Esophagus muscularis mucosa (tissue), 4 donors: ENCODE measurements at regions not wholly inside any gene's neighbourhood (a gene's known extent, or its start where the extent isn't known, plus 50 kb on each side); places are given as distances from the start of the nearest gene placed in this dataset.

Experiments
- DNase-seq: peaks from one replicate; pipeline ENCODE4 v3.0.0-alpha.2; 2017; ENCODE audit errors: extremely low spot score
- H3K27ac ChIP-seq, 4 donors: fragments of 200-600 bp; sonication (generic); replicated peaks in 1 of 4; 1 replicate in 3 of 4; 2 replicates in 1 of 4; pipeline ENCODE4 v1.5.1; 2016 to 2019; ENCODE audit warnings: mild to moderate bottlenecking in 1 of 4
- H3K27me3 ChIP-seq, 4 donors: fragments of 200-600 bp; sonication (generic); one replicate each; pipeline versions ENCODE4 v1.5.1 to v1.6.0; 2016 to 2019
- H3K36me3 ChIP-seq, 4 donors: fragments of 200-600 bp; sonication (generic); one replicate each; pipeline ENCODE4 v1.5.1; 2016 to 2019
- H3K4me1 ChIP-seq, 4 donors: fragments of 200-600 bp; sonication (generic); one replicate each; pipeline ENCODE4 v1.5.1; 2016 to 2019
- H3K4me3 ChIP-seq, 4 donors: fragments of 200-600 bp; sonication (generic); 1 replicate in 2 of 4; 2 replicates in 2 of 4; pipeline ENCODE4 v1.5.1; 2016 to 2019; ENCODE audit warnings: mild to moderate bottlenecking in 4 of 4, moderate library complexity in 1 of 4
- H3K9me3 ChIP-seq, 4 donors: fragments of 200-600 bp; sonication (generic); 1 replicate in 3 of 4; 2 replicates in 1 of 4; pipeline ENCODE4 v1.5.1; 2016 to 2019
- EP300 ChIP-seq: sonication (generic); formaldehyde crosslinking; IDR thresholded peaks from one replicate; pipeline ENCODE4 v1.6.1; 2017; ENCODE audit warnings: antibody characterized with exemption
- POLR2A ChIP-seq: fragments of 450-650 bp; IDR thresholded peaks from one replicate; pipeline ENCODE4 v1.6.1; 2017; ENCODE audit warnings: antibody characterized with exemption, moderate library complexity, mild to moderate bottlenecking, low read depth
- POLR2AphosphoS5 ChIP-seq, 2 donors: sonication (generic); formaldehyde crosslinking; IDR thresholded peaks; one replicate each; pipeline ENCODE4 v1.6.1; 2017; ENCODE audit warnings: antibody characterized with exemption in 2 of 2
- WGBS: methylation state at CpG from one replicate; pipeline ENCODE4 v1.1.5; 2018; 5-methylcytosine and 5-hydroxymethylcytosine counted together
- intact Hi-C: fragments of 100-400 bp; cut with DNase I; formaldehyde crosslinking; loops from one replicate; pipeline ENCODE4 v1.15.1; 2023
- TF ChIP-seq, protein P1 (sequence below), 3 experiments: fragments of 200-600 bp in 2 of 3; fragments of 450-650 bp in 1 of 3; sonication (generic) in 2 of 3; IDR thresholded peaks; one replicate each; pipeline ENCODE4 v1.5.1; 2017 to 2019; ENCODE audit warnings: antibody characterized with exemption in 3 of 3, mild to moderate bottlenecking in 2 of 3, moderate library complexity in 1 of 3

- WGBS: 91% methylated on average over 8 of the region's 9 CpGs
Measured at GRCh38 chr2:236684504-236685256, 115.1 kb downstream of the ACKR3 start.

GRCh38 chr2:236685361-236685760 lies 115.7 kb downstream of the ACKR3 start:
- H3K9me3 ChIP-seq: no peaks in the 10 kb centered on the region

More at GRCh38 chr2:236684504-236685256, 115.1 kb downstream of the ACKR3 start:
- no peaks in the 10 kb centered on the region for H3K36me3 ChIP-seq
- no peak for TF ChIP-seq POLR2A
- TF ChIP-seq POLR2AphosphoS5 (IDR thresholded peaks at IDR 0.05): no peak
- no peak for TF ChIP-seq EP300
- TF ChIP-seq, protein P1, sequence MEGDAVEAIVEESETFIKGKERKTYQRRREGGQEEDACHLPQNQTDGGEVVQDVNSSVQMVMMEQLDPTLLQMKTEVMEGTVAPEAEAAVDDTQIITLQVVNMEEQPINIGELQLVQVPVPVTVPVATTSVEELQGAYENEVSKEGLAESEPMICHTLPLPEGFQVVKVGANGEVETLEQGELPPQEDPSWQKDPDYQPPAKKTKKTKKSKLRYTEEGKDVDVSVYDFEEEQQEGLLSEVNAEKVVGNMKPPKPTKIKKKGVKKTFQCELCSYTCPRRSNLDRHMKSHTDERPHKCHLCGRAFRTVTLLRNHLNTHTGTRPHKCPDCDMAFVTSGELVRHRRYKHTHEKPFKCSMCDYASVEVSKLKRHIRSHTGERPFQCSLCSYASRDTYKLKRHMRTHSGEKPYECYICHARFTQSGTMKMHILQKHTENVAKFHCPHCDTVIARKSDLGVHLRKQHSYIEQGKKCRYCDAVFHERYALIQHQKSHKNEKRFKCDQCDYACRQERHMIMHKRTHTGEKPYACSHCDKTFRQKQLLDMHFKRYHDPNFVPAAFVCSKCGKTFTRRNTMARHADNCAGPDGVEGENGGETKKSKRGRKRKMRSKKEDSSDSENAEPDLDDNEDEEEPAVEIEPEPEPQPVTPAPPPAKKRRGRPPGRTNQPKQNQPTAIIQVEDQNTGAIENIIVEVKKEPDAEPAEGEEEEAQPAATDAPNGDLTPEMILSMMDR (IDR thresholded peaks at IDR 0.05): no peak
- no peak for DNase-seq
- no peak overlapping the region for H3K4me3 ChIP-seq
- no peak overlapping the region for H3K27ac ChIP-seq
- intact Hi-C loops: no loop called here
- H3K4me1 ChIP-seq: peaks cover 8 to 20% (median 12%) of the 10 kb centered on the region in 4 donors
- H3K27me3 ChIP-seq: no peaks in the 10 kb centered on the region
- no peaks in the 10 kb centered on the region for H3K9me3 ChIP-seq

GRCh38 chr2:236685979-236686520 lies 116.4 kb downstream of the ACKR3 start:
- no peak for DNase-seq
- 92% methylated on average over 11 of the region's 11 CpGs for WGBS
- intact Hi-C loops: no loop called here

More at GRCh38 chr2:236685361-236685760, 115.7 kb downstream of the ACKR3 start:
- no peak for DNase-seq
- no peak for TF ChIP-seq POLR2A
- no peak for TF ChIP-seq EP300
- TF ChIP-seq, protein P1 (IDR thresholded peaks at IDR 0.05): no peak
- peaks cover 8 to 20% (median 12%) of the 10 kb centered on the region in 4 donors for H3K4me1 ChIP-seq
- H3K27me3 ChIP-seq: no peaks in the 10 kb centered on the region
- intact Hi-C loops: no loop called here
- H3K4me3 ChIP-seq: no peak overlapping the region
- H3K36me3 ChIP-seq: no peaks in the 10 kb centered on the region
- H3K27ac ChIP-seq: no peak overlapping the region
- WGBS: 90% methylated on average over 1 of the region's 1 CpG

DNA sequence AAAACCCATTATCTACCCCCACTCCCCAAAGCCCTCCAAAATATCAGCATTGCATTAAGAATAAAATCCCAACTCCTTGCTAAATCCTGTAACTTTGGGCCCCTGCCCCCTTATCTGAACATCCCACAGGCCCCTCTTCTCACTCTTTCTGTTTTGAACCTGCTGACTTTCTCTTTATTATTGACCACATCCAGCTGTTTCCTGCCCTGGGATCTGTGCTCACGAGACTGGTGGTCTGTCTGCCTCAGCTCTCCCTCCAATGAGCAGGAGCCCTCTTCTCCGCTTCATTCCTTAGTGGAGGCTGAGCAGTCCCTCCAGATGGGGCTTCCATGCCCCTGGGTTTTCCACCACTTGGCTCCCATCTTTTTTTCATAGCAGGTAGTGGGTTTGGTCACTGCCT lies 116.9 kb downstream of the ACKR3 start:
- no peak for DNase-seq
- Histone ChIP-seq H3K27me3 (no peaks in the 10 kb centered on the region), H3K27ac (no peak overlapping the region), H3K36me3 (no peaks in the 10 kb centered on the region), H3K4me1 (peaks cover 8 to 20% (median 12%) of the 10 kb centered on the region in 4 donors), H3K4me3 (no peak overlapping the region), H3K9me3 (no peaks in the 10 kb centered on the region)
- TF ChIP-seq POLR2AphosphoS5 (IDR thresholded peaks at IDR 0.05) (no peak), POLR2A (no peak), EP300 (no peak)
- TF ChIP-seq, protein P1 (IDR thresholded peaks at IDR 0.05): no peak
- WGBS: 87% methylated on average over 2 of the region's 2 CpGs
- intact Hi-C loops: no loop called here

More at GRCh38 chr2:236685979-236686520, 116.4 kb downstream of the ACKR3 start:
- H3K9me3 ChIP-seq: no peaks in the 10 kb centered on the region
- no peaks in the 10 kb centered on the region for H3K36me3 ChIP-seq
- no peak for TF ChIP-seq POLR2AphosphoS5 (IDR thresholded peaks at IDR 0.05)
- no peak for TF ChIP-seq EP300
- no peak for TF ChIP-seq POLR2A
- TF ChIP-seq, protein P1 (IDR thresholded peaks at IDR 0.05): no peak
- H3K4me3 ChIP-seq: no peak overlapping the region
- H3K4me1 ChIP-seq: peaks cover 8 to 20% (median 12%) of the 10 kb centered on the region in 4 donors
- no peaks in the 10 kb centered on the region for H3K27me3 ChIP-seq
- H3K27ac ChIP-seq: no peak overlapping the region
